H1 (cell line): ENCODE measurements at regions not wholly inside any gene's neighbourhood (a gene's known extent, or its start where the extent isn't known, plus 50 kb on each side); places are given as distances from the start of the nearest gene placed in this dataset.
A peak's percentile ranks its signal among the peaks of the same experiment; 100 is the strongest.

Experiments used
- CTCF ChIA-PET: fragments of 300-600 bp; sonication (Branson Sonifier 250); formaldehyde crosslinking; loops from one replicate; lab custom pipeline; 2021; ENCODE audit not compliant: partially characterized antibody; lab: Charles Lee
- POLR2A ChIA-PET: fragments of 300-600 bp; sonication (Branson Sonifier 250); formaldehyde crosslinking; loops from one replicate; lab custom pipeline; 2021; ENCODE audit warnings: inconsistent platforms; ENCODE audit not compliant: partially characterized antibody; lab: Charles Lee
- DNase-seq, 2 experiments: peaks; one replicate each; pipeline versions ENCODE4 v3.0.0 to v3.0.0-alpha.2; 2010 to 2022; ENCODE audit warnings: low spot score in 2 of 2, low read depth in 1 of 2, mixed read lengths in 1 of 2
- FAIRE-seq: peaks from 2 replicates; lab custom pipeline; 2011; peaks lifted over from hg19 to GRCh38; lab: Jason Lieb, UNC
- H2AFZ ChIP-seq: 2 replicates; pipeline ENCODE4 v1.8.1; 2012; ENCODE audit warnings: low read length, inconsistent platforms
- H2AK5ac ChIP-seq: 2 replicates; pipeline ENCODE4 v1.6.1; 2013; ENCODE audit warnings: low read depth, low read length
- H2BK120ac ChIP-seq: replicated peaks from 2 replicates; pipeline ENCODE3; 2013; ENCODE audit warnings: low read depth, low read length, inconsistent platforms
- H2BK12ac ChIP-seq: 2 replicates; pipeline ENCODE4 v1.6.1; 2013; ENCODE audit warnings: low read depth, low read length
- H2BK15ac ChIP-seq: 2 replicates; pipeline ENCODE4 v1.6.1; 2013; ENCODE audit warnings: low read length
- H2BK20ac ChIP-seq: 2 replicates; pipeline ENCODE4 v1.6.1; 2013; ENCODE audit warnings: low read length
- H2BK5ac ChIP-seq: 2 replicates; pipeline ENCODE4 v1.6.1; 2013; ENCODE audit warnings: low read depth, low read length
- H3K14ac ChIP-seq: 2 replicates; pipeline ENCODE4 v1.6.1; 2013; ENCODE audit warnings: inconsistent platforms; ENCODE audit not compliant: insufficient read length
- H3K18ac ChIP-seq: 2 replicates; pipeline ENCODE4 v1.6.1; 2013; ENCODE audit warnings: low read length; ENCODE audit errors: extremely low read depth
- H3K23ac ChIP-seq: 2 replicates; pipeline ENCODE4 v1.6.1; 2013; ENCODE audit warnings: inconsistent platforms; ENCODE audit not compliant: insufficient read length
- H3K23me2 ChIP-seq: 2 replicates; pipeline ENCODE4 v1.6.1; 2013; ENCODE audit warnings: low read depth, low read length
- H3K27ac ChIP-seq: 2 replicates; pipeline ENCODE4 v1.6.1; 2011; ENCODE audit warnings: low read depth, low read length, inconsistent platforms
- H3K27me3 ChIP-seq, 4 experiments: replicated peaks in 1 of 4; 1 replicate in 1 of 4; 2 replicates in 3 of 4; pipeline versions ENCODE4 v1.6.1 to v1.8.1; 2011 to 2013; ENCODE audit warnings: low read length in 3 of 4, mild to moderate bottlenecking in 3 of 4, inconsistent platforms in 2 of 4, mixed read lengths in 2 of 4, moderate library complexity in 1 of 4; ENCODE audit not compliant: control insufficient read depth in 3 of 4, insufficient read depth in 3 of 4; ENCODE audit errors: extremely low read depth in 1 of 4
- H3K36me3 ChIP-seq, 4 experiments: 2 replicates each; pipeline versions ENCODE4 v1.6.1 to v1.8.1; 2011 to 2013; ENCODE audit warnings: mild to moderate bottlenecking in 4 of 4, low read length in 3 of 4, moderate library complexity in 2 of 4, control low read depth in 1 of 4, inconsistent platforms in 1 of 4; ENCODE audit not compliant: insufficient read depth in 4 of 4, control insufficient read depth in 2 of 4
- H3K4ac ChIP-seq: replicated peaks from 2 replicates; pipeline ENCODE3; 2013; ENCODE audit warnings: low read length, low read depth, mixed read lengths, inconsistent platforms; ENCODE audit not compliant: insufficient read length
- H3K4me1 ChIP-seq, 4 experiments: replicated peaks in 1 of 4; 1 replicate in 1 of 4; 2 replicates in 3 of 4; pipeline versions ENCODE4 v1.6.1 to v1.8.1; 2011 to 2013; ENCODE audit warnings: low read length in 3 of 4, inconsistent platforms in 2 of 4, mixed read lengths in 1 of 4; ENCODE audit not compliant: insufficient read depth in 4 of 4, control insufficient read depth in 3 of 4
- H3K4me2 ChIP-seq, 2 experiments: 2 replicates each; pipeline versions ENCODE4 v1.6.1 to v1.8.1; 2011 to 2013; ENCODE audit warnings: low read depth in 2 of 2, low read length in 2 of 2, control low read depth in 1 of 2, inconsistent platforms in 1 of 2, mild to moderate bottlenecking in 1 of 2; ENCODE audit not compliant: insufficient read depth in 1 of 2
- H3K4me3 ChIP-seq, 4 experiments: fragments of 200-600, 300-600 bp in 1 of 4; sonication (generic), shearing (Covaris generic), sonication (Bioruptor Twin) in 1 of 4; 2 replicates each; pipeline versions ENCODE4 v1.5.1 to v1.8.1; 2011 to 2016; ENCODE audit warnings: low read length in 4 of 4, low read depth in 3 of 4, control low read depth in 2 of 4, inconsistent platforms in 2 of 4, mild to moderate bottlenecking in 2 of 4, mixed read lengths in 1 of 4, moderate library complexity in 1 of 4; ENCODE audit not compliant: insufficient read depth in 2 of 4; ENCODE audit errors: extremely low read depth in 1 of 4
- H3K56ac ChIP-seq: replicated peaks from 2 replicates; pipeline ENCODE3; 2013; ENCODE audit warnings: low read depth, mild to moderate bottlenecking, mixed read lengths, low read length, inconsistent platforms; ENCODE audit not compliant: insufficient read length
- H3K79me1 ChIP-seq: 2 replicates; pipeline ENCODE4 v1.6.1; 2013; ENCODE audit warnings: low read depth, low read length, control low read depth
- H3K79me2 ChIP-seq, 2 experiments: 2 replicates each; pipeline versions ENCODE4 v1.6.1 to v1.8.1; 2012 to 2013; ENCODE audit warnings: low read length in 2 of 2, mild to moderate bottlenecking in 2 of 2, inconsistent platforms in 1 of 2; ENCODE audit not compliant: insufficient read depth in 2 of 2, control insufficient read depth in 1 of 2
- H3K9ac ChIP-seq, 4 experiments: replicated peaks in 1 of 4; 1 replicate in 1 of 4; 2 replicates in 3 of 4; pipeline versions ENCODE4 v1.6.1 to v1.8.1; 2011 to 2013; ENCODE audit warnings: low read depth in 3 of 4, low read length in 3 of 4, control low read depth in 2 of 4, mild to moderate bottlenecking in 2 of 4, moderate library complexity in 2 of 4, inconsistent platforms in 1 of 4; ENCODE audit errors: extremely low read depth in 1 of 4
- H3K9me3 ChIP-seq, 2 experiments: 2 replicates each; pipeline versions ENCODE4 v1.6.1 to v1.8.1; 2012 to 2013; ENCODE audit warnings: mild to moderate bottlenecking in 2 of 2, moderate library complexity in 2 of 2, control low read depth in 1 of 2, inconsistent platforms in 1 of 2, low read depth in 1 of 2, low read length in 1 of 2, mixed read lengths in 1 of 2; ENCODE audit not compliant: insufficient read depth in 2 of 2
- H4K20me1 ChIP-seq, 2 experiments: replicated peaks in 1 of 2; 2 replicates each; pipeline versions ENCODE3 to v1.8.1; 2011 to 2013; ENCODE audit warnings: inconsistent platforms in 2 of 2, low read length in 2 of 2, mild to moderate bottlenecking in 1 of 2; ENCODE audit not compliant: insufficient read depth in 2 of 2, control insufficient read depth in 1 of 2
- H4K5ac ChIP-seq: 2 replicates; pipeline ENCODE4 v1.6.1; 2013; ENCODE audit warnings: low read length, low read depth, mixed read lengths, inconsistent platforms; ENCODE audit not compliant: insufficient read length
- H4K8ac ChIP-seq: 2 replicates; pipeline ENCODE4 v1.8.0; 2013; ENCODE audit warnings: mild to moderate bottlenecking, moderate library complexity, low read length, inconsistent platforms; ENCODE audit not compliant: insufficient read depth; ENCODE audit errors: extremely low read depth
- H4K91ac ChIP-seq: replicated peaks from 2 replicates; pipeline ENCODE3; 2013; ENCODE audit warnings: low read length, mixed read lengths, inconsistent platforms; ENCODE audit not compliant: insufficient read length
- BCL11A ChIP-seq, 2 experiments: IDR thresholded peaks; one replicate each; pipeline ENCODE4 v1.6.1; 2011; ENCODE audit warnings: low read depth in 2 of 2, low read length in 2 of 2, mild to moderate bottlenecking in 2 of 2
- CREB1 ChIP-seq: IDR thresholded peaks from 2 replicates; pipeline ENCODE4 v1.6.1; 2012; ENCODE audit warnings: inconsistent platforms
- EGR1 ChIP-seq: IDR thresholded peaks from 2 replicates; pipeline ENCODE4 v1.6.1; 2011; ENCODE audit warnings: low read depth, low read length, borderline replicate concordance
- HDAC2 ChIP-seq, 2 experiments: fragments of 300-600 bp in 1 of 2; sonication (generic) in 1 of 2; IDR thresholded peaks; 2 replicates each; pipeline ENCODE4 v1.6.1; 2011 to 2012; ENCODE audit warnings: low read depth in 2 of 2, low read length in 2 of 2, mild to moderate bottlenecking in 2 of 2, moderate library complexity in 2 of 2, borderline replicate concordance in 1 of 2, inconsistent platforms in 1 of 2
- KDM4A ChIP-seq: IDR thresholded peaks from one replicate; pipeline ENCODE4 v1.7.1; 2012; ENCODE audit warnings: low read depth, mild to moderate bottlenecking, moderate library complexity, low read length, inconsistent platforms; ENCODE audit not compliant: severe bottlenecking
- NRF1 ChIP-seq: IDR thresholded peaks from 2 replicates; pipeline ENCODE4 v1.6.1; 2011; ENCODE audit warnings: mild to moderate bottlenecking, low read depth, low read length, improper control_type of control experiment
- POLR2A ChIP-seq, 2 experiments: IDR thresholded peaks; 1 replicate in 1 of 2; 2 replicates in 1 of 2; pipeline ENCODE4 v1.6.1; 2011; ENCODE audit warnings: low read depth in 2 of 2, low read length in 2 of 2, mild to moderate bottlenecking in 2 of 2; ENCODE audit errors: control extremely low read depth in 1 of 2
- RXRA ChIP-seq: IDR thresholded peaks from 2 replicates; pipeline ENCODE4 v1.6.1; 2011; ENCODE audit warnings: low read depth, mild to moderate bottlenecking, low read length, moderate library complexity; ENCODE audit not compliant: insufficient read depth
- SIN3A ChIP-seq, 2 experiments: IDR thresholded peaks in 1 of 2; conservative IDR thresholded peaks in 1 of 2; 2 replicates each; pipeline ENCODE4 v1.6.1; 2011 to 2012; ENCODE audit warnings: low read length in 2 of 2, improper control_type of control experiment in 1 of 2, low read depth in 1 of 2, mild to moderate bottlenecking in 1 of 2
- SIRT6 ChIP-seq: IDR thresholded peaks from one replicate; pipeline ENCODE4 v1.7.1; 2012; ENCODE audit warnings: low read length, inconsistent platforms
- TAF7 ChIP-seq: optimal IDR thresholded peaks from 2 replicates; pipeline ENCODE3; 2011; ENCODE audit warnings: low read depth, mild to moderate bottlenecking, inconsistent platforms, low read length, moderate library complexity, borderline replicate concordance
- TEAD4 ChIP-seq: IDR thresholded peaks from 2 replicates; pipeline ENCODE4 v1.6.1; 2012; ENCODE audit warnings: low read depth, low read length, inconsistent platforms, mixed read lengths
- WGBS, 2 experiments: shearing (Covaris generic) in 1 of 2; methylation state at CpG; one replicate each; pipeline versions ENCODE4 v1.1.6 to v1.1.7; 2013 to 2015; ENCODE audit warnings: low lambda C conversion rate in 2 of 2, mixed read lengths in 2 of 2, inconsistent platforms in 1 of 2, low coverage in 1 of 2, missing lambda C conversion rate in 1 of 2; ENCODE audit not compliant: insufficient replicate concordance in 2 of 2, insufficient coverage in 1 of 2, insufficient read length in 1 of 2; ENCODE audit errors: extremely low coverage in 1 of 2, missing lambda C conversion rate in 1 of 2; 5-methylcytosine and 5-hydroxymethylcytosine counted together
- TF ChIP-seq, protein P1 (sequence below): IDR thresholded peaks from 2 replicates; pipeline ENCODE4 v1.6.1; 2012; ENCODE audit warnings: inconsistent platforms

DNA sequence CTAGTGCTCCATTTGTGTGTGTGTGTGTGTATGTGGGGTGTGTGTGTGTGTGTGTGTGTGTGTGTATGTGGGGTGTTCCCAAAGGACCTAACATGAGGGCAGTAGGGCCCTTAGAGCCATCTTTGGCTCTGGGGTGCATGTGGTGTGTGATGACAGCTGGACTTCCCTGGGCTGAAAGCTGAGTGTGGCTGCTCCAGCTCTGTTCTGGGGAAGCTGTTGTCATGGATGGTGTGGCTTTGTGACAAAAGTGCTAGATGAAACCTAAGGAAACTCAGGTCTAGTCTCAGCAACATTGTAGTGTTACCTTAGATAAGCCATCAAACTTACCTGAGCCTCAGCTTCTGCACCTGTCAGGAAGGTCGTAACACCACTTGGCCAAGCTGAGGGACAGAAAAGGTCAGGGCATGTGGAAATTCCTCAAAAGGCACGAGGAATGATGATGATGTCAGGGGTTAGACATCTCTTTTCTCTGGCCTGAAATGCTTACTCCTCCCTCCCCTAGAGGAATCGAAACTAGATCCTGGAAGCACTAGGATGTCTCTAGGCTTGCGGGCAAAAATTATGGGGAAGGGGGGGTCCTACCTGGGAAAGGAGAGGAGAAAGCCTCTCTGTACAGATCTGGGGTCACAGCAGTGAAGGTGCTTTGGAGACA, 115.4 kb downstream of the RPS24 start:
- 64% methylated on average over 4 of the region's 4 CpGs; no CpG with 5 or more reads in 1 of the 2 experiments for WGBS, 2 experiments
- no peak overlapping the region for H3K27ac ChIP-seq
- no peak overlapping the region for H2AK5ac ChIP-seq
- TF ChIP-seq KDM4A = no peak
- TF ChIP-seq NRF1 = no peak
- no peak for TF ChIP-seq POLR2A (IDR thresholded peaks at IDR 0.05; ENCODE audit: control extremely low read depth in 1 of 2, low read depth in 2 of 2, low read length in 2 of 2)
- TF ChIP-seq CREB1 = no peak
- TF ChIP-seq TEAD4 = no peak
- no peak for TF ChIP-seq EGR1
- TF ChIP-seq, protein P1, sequence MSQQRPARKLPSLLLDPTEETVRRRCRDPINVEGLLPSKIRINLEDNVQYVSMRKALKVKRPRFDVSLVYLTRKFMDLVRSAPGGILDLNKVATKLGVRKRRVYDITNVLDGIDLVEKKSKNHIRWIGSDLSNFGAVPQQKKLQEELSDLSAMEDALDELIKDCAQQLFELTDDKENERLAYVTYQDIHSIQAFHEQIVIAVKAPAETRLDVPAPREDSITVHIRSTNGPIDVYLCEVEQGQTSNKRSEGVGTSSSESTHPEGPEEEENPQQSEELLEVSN = no peak
- no peak for TF ChIP-seq SIN3A (conservative IDR thresholded peaks at IDR 0.05 in 1 of 2, IDR thresholded peaks at IDR 0.05 in 1 of 2; ENCODE audit: low read depth in 1 of 2, low read length in 2 of 2)
- no peak for TF ChIP-seq RXRA
- no peak for TF ChIP-seq BCL11A (IDR thresholded peaks at IDR 0.05; ENCODE audit: low read depth in 2 of 2, low read length in 2 of 2)
- no peak for TF ChIP-seq TAF7
- TF ChIP-seq SIRT6 = no peak
- TF ChIP-seq HDAC2 (IDR thresholded peaks at IDR 0.05; ENCODE audit: borderline replicate concordance in 1 of 2, low read depth in 2 of 2, low read length in 2 of 2) = no peak

More for the DNA sequence above, 115.4 kb downstream of the RPS24 start:
- no peaks in the 10 kb centered on the region for H3K79me1 ChIP-seq
- H3K18ac ChIP-seq = no peak overlapping the region
- no peak for DNase-seq
- H3K9ac ChIP-seq = no peak overlapping the region
- H4K20me1 ChIP-seq = no peaks in the 10 kb centered on the region
- H3K23me2 ChIP-seq = no peaks in the 10 kb centered on the region
- no peak overlapping the region for H4K8ac ChIP-seq
- H3K14ac ChIP-seq = no peak overlapping the region
- no peaks in the 10 kb centered on the region for H3K36me3 ChIP-seq
- no peak overlapping the region for H2BK12ac ChIP-seq
- H3K4me1 ChIP-seq = no peaks in the 10 kb centered on the region
- no peak overlapping the region for H3K4ac ChIP-seq
- H4K91ac ChIP-seq = no peak overlapping the region
- no peak overlapping the region for H3K4me2 ChIP-seq
- peak; percentile 62 for FAIRE-seq
- no peak overlapping the region for H2BK5ac ChIP-seq
- no peak overlapping the region for H2AFZ ChIP-seq
- no peaks in the 10 kb centered on the region for H3K79me2 ChIP-seq
- H2BK15ac ChIP-seq = no peak overlapping the region
- no peak overlapping the region for H2BK20ac ChIP-seq
- H4K5ac ChIP-seq = no peak overlapping the region
- no peaks in the 10 kb centered on the region for H3K27me3 ChIP-seq
- no peaks in the 10 kb centered on the region for H3K9me3 ChIP-seq
- H3K4me3 ChIP-seq = no peak overlapping the region
- ChIA-PET POLR2A (no interaction called here), CTCF (interaction anchor here (1.0 to 1.7 kb wide), 5 partner anchors 9 to 119 kb away, joined by 3 to 7 read pairs (median 5); no protein-coding TSS in a partner anchor)
- H3K23ac ChIP-seq = no peak overlapping the region
- H3K56ac ChIP-seq = no peak overlapping the region
- no peak overlapping the region for H2BK120ac ChIP-seq
